ENCODE measurements at regions not wholly inside any gene's neighbourhood (a gene's known extent, or its start where the extent isn't known, plus 50 kb on each side); places are given as distances from the start of the nearest gene placed in this dataset.

DNA sequence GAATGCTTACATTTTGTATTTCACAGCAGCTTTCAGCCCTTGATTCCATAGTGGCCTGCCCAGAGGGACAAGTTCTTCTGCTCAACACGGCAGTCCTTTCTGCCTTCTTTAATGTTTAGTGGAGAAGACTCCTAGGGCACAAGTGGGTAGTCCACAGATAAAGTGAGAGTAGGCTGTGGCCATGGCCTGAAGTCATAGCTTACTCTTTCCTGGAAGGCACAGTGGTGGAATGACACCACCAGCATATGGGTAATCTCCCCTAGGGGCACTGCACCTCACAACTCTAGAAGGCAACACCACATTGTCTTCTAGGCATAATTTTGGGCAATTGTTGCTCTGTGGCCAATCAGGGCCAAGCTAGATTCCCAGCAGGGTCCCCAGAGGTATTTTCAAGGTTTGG, 155.4 kb upstream of the MAMLD1 start:
- no peaks in the 10 kb centered on the region; the same call in 1 of the 2 replicates for H3K27me3 ChIP-seq (ENCODE audit: insufficient read depth)
- WGBS (ENCODE audit: low lambda C conversion rate), result 43% methylated on average over 1 of the region's 1 CpG
- no peaks in the 10 kb centered on the region for H3F3A ChIP-seq (replicated peaks; ENCODE audit: insufficient read depth)
- no peaks in the 10 kb centered on the region for H3K4me1 ChIP-seq (ENCODE audit: control insufficient read depth in 1 of 2, insufficient read depth in 2 of 2, low read depth in 1 of 2, low read length in 1 of 2)
- no peak for DNase-seq
- H3K79me2 ChIP-seq (ENCODE audit: insufficient read depth), result no peaks in the 10 kb centered on the region
- H3K27ac ChIP-seq (ENCODE audit: low read depth in 2 of 2, low read length in 1 of 2), result no peak overlapping the region
- H3K9me3 ChIP-seq, result no peaks in the 10 kb centered on the region
- no peak overlapping the region for H3K9ac ChIP-seq
- TF ChIP-seq RAD21 (IDR thresholded peaks at IDR 0.05; ENCODE audit: low read length), result no peak
- no peak for TF ChIP-seq GABPA (IDR thresholded peaks at IDR 0.05; ENCODE audit: low read depth)
- no peak for TF ChIP-seq POLR2AphosphoS5 (IDR thresholded peaks at IDR 0.05; ENCODE audit: low read depth, low read length)
- TF ChIP-seq, protein P1, sequence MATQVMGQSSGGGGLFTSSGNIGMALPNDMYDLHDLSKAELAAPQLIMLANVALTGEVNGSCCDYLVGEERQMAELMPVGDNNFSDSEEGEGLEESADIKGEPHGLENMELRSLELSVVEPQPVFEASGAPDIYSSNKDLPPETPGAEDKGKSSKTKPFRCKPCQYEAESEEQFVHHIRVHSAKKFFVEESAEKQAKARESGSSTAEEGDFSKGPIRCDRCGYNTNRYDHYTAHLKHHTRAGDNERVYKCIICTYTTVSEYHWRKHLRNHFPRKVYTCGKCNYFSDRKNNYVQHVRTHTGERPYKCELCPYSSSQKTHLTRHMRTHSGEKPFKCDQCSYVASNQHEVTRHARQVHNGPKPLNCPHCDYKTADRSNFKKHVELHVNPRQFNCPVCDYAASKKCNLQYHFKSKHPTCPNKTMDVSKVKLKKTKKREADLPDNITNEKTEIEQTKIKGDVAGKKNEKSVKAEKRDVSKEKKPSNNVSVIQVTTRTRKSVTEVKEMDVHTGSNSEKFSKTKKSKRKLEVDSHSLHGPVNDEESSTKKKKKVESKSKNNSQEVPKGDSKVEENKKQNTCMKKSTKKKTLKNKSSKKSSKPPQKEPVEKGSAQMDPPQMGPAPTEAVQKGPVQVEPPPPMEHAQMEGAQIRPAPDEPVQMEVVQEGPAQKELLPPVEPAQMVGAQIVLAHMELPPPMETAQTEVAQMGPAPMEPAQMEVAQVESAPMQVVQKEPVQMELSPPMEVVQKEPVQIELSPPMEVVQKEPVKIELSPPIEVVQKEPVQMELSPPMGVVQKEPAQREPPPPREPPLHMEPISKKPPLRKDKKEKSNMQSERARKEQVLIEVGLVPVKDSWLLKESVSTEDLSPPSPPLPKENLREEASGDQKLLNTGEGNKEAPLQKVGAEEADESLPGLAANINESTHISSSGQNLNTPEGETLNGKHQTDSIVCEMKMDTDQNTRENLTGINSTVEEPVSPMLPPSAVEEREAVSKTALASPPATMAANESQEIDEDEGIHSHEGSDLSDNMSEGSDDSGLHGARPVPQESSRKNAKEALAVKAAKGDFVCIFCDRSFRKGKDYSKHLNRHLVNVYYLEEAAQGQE (IDR thresholded peaks at IDR 0.05; ENCODE audit: low read depth, low read length), result no peak
- no peak for TF ChIP-seq MEF2A (IDR thresholded peaks at IDR 0.05; ENCODE audit: borderline replicate concordance, low read depth)
- TF ChIP-seq SMC3 (IDR thresholded peaks at IDR 0.05; ENCODE audit: low read depth, low read length), result no peak
- no peak for TF ChIP-seq YY1 (IDR thresholded peaks at IDR 0.05; ENCODE audit: low read depth)
- no peak for TF ChIP-seq RCOR1 (IDR thresholded peaks at IDR 0.05; ENCODE audit: low read length)
- no peak for TF ChIP-seq TCF12 (IDR thresholded peaks at IDR 0.05)
- TF ChIP-seq, protein P2, sequence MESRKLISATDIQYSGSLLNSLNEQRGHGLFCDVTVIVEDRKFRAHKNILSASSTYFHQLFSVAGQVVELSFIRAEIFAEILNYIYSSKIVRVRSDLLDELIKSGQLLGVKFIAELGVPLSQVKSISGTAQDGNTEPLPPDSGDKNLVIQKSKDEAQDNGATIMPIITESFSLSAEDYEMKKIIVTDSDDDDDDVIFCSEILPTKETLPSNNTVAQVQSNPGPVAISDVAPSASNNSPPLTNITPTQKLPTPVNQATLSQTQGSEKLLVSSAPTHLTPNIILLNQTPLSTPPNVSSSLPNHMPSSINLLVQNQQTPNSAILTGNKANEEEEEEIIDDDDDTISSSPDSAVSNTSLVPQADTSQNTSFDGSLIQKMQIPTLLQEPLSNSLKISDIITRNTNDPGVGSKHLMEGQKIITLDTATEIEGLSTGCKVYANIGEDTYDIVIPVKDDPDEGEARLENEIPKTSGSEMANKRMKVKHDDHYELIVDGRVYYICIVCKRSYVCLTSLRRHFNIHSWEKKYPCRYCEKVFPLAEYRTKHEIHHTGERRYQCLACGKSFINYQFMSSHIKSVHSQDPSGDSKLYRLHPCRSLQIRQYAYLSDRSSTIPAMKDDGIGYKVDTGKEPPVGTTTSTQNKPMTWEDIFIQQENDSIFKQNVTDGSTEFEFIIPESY (IDR thresholded peaks at IDR 0.05; ENCODE audit: borderline replicate concordance, low read depth), result no peak
- TF ChIP-seq EP300 (IDR thresholded peaks at IDR 0.05; ENCODE audit: borderline replicate concordance in 1 of 2, low read depth in 1 of 2, low read length in 1 of 2), result no peak
- no peak for TF ChIP-seq NRF1 (IDR thresholded peaks at IDR 0.05; ENCODE audit: low read depth, low read length)
- TF ChIP-seq, protein P3, sequence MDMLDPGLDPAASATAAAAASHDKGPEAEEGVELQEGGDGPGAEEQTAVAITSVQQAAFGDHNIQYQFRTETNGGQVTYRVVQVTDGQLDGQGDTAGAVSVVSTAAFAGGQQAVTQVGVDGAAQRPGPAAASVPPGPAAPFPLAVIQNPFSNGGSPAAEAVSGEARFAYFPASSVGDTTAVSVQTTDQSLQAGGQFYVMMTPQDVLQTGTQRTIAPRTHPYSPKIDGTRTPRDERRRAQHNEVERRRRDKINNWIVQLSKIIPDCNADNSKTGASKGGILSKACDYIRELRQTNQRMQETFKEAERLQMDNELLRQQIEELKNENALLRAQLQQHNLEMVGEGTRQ (IDR thresholded peaks at IDR 0.05; ENCODE audit: borderline replicate concordance, low read depth, low read length), result no peak
- no peak for TF ChIP-seq SIN3A (IDR thresholded peaks at IDR 0.05; ENCODE audit: borderline replicate concordance, low read depth, low read length)
- no peak for TF ChIP-seq RFX5 (IDR thresholded peaks at IDR 0.05; ENCODE audit: low read length)
- TF ChIP-seq, protein P4, sequence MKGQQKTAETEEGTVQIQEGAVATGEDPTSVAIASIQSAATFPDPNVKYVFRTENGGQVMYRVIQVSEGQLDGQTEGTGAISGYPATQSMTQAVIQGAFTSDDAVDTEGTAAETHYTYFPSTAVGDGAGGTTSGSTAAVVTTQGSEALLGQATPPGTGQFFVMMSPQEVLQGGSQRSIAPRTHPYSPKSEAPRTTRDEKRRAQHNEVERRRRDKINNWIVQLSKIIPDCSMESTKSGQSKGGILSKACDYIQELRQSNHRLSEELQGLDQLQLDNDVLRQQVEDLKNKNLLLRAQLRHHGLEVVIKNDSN (IDR thresholded peaks at IDR 0.05; ENCODE audit: borderline replicate concordance, low read depth), result no peak
- H3K4me3 ChIP-seq (ENCODE audit: low read depth in 2 of 2, low read length in 1 of 2), result no peak overlapping the region
- no peaks in the 10 kb centered on the region for H4K20me1 ChIP-seq (ENCODE audit: insufficient read depth)
- H3K4me2 ChIP-seq, result no peak overlapping the region
- ChIA-PET POLR2A (no interaction called here), CTCF (no interaction called here)
- no peaks in the 10 kb centered on the region for H3K9me2 ChIP-seq
- H2AFZ ChIP-seq (ENCODE audit: low read depth), result no peak overlapping the region
- no peaks in the 10 kb centered on the region for H3K36me3 ChIP-seq (replicated peaks in 1 of 2; ENCODE audit: control insufficient read depth in 1 of 2, insufficient read depth in 2 of 2, low read length in 1 of 2)
